NCI-H524 (cell line): ENCODE measurements at regions not wholly inside any gene's neighbourhood (a gene's known extent, or its start where the extent isn't known, plus 50 kb on each side); places are given as distances from the start of the nearest gene placed in this dataset.
"Not testable (repeated sequence)": the region's sequence is repeated elsewhere in the genome, so short reads cannot be mapped to it uniquely, and the experiment has no call there.

Experiments
- DNase-seq, 2 experiments: peaks; one replicate each; lab custom pipeline; 2025; lab: John Stamatoyannopoulos, UW

DNA sequence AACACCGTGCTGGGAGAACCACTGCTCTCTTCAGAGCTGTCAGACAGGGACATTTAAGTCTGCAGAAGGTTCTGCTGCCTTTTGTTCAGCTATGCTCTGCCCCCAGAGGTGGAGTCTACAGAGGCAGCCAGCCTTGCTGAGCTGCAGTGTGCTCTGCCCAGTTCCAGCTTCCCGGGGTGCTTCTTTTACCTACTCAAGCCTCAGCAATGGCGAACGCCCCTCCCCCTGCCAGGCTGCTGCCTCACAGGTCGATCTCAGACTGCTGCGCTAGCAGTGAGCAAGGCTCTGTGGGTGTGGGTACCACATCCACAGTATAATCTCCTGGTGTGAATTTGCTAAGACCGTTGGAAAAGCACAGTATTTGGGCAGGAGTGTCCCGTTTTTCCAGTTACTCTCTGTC is 133.1 kb upstream of the PHYHIPL start:
- not testable (repeated sequence) for DNase-seq

DNA sequence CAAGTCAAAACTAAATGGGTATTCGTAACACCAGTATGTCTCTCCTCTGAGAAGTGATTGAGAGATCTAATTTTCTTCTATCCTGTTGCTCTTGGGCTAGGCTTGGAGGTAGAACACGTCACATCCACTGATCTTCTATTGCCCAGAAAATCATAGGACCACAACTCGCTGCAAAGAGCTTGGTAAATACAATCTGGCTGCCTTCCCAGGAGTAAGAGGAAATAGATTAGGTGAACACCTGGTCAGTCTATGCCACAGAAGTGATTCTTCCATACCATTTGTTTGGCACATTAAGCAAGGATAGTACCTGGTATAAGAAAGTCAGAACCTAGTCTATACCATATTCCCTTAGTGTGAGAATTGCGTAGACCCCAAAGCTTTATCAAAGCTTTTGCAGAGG is 129.3 kb upstream of the PHYHIPL start:
- no peak for DNase-seq

DNA sequence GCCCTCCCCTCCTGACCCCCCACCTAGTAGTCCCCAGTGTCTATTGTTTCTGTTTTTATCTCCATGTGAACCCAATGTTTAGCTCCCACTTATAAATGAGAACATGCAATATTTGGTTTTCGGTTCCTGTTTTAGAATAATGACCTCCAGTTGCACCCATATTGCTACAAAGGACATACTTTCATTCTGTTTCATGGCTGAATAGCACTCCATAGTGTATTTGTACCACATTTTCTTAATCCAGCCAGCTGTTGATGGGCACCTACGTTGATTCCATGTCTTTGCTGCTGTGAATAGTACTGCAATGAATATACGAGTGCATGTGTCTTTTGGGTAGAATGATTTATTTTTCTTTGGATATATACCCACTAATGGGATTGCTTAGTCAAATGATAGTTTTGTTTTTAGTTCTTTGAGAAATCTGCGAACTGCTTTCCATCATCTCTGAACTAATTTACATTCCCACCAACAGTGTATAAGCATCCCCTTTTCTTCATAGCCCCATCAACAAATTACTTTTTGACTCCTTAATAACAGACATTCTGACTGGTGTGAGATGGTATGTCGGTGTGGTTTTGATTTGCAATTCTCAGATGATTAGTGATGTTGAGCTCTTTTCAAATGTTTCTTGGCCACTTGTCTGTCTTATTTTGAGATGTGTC is 128.4 kb upstream of the PHYHIPL start:
- no peak for DNase-seq

DNA sequence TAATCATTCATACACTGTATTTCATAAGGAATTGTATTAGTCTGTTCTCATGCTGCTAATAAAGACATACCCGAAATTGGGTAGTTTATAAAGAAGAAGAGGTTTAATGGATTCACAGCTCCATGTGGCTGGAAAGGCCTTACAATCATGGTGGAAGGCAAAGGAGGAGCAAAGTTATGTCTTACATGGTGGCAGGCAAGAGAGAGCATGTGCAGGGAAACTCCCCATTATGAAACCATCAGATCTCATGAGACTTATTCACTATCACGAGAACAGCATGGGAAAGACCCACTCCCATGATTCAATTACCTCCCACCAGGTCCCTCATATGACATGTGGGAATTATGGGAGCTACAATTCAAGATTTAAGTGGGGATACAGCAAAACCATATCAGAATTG is 122.9 kb upstream of the PHYHIPL start:
- not testable (repeated sequence) for DNase-seq

DNA sequence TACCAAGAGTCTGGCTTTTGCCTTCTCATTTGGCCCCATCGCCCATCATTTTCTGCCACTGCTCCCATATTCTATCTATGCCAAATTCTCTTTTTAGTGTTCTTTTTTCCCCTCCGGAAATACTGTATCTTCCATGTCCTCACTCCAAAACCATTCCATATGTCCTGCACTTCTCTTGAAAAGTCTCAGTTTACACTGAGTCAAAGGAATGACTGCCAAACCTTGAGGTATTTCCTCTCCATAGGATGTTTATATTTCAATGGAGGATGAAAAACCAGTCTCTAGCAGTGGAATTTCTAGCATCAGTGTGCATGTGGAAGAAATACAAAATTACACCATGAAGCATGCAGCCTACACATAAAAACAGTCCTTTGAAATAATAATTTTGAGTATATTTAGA is 121.4 kb upstream of the PHYHIPL start:
- no peak for DNase-seq

DNA sequence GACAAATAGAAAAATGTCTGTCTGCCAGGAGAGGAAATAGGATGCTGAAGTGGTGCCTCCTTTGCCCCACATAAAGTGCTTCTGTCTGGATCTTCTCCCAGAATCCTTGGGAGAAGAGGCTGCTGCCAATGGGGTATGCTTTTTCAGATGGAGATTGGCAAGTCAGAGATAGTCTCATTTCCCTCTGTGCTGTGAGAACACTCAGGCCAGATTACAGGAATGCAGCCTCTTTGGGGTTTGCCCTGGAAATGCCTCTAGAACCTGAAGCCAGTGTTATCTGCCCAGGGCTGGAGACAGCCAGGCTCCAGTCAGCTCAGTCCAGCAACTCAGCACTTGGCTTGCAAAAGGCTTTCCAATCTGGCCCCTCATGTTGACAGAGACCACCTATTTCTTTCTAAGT is 119.1 kb upstream of the PHYHIPL start:
- DNase-seq, result no peak

DNA sequence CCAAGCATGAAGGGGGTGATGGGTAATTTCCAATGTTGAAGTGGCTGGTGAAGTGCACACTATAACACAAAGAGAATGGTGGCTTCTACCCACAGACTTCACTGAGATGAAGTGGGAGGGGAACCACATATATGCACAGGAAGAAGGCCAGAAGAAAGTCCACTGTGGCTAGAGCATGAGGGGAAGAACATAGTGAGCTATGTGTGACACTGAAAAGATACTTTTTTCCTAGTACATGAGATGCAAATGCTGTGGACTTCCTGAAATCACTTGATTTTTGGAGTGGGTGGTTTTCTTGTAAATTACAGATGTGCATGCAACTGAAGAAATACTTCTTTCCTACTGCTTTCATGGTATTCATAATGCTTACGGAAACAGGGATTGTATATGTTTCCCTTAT is 115.6 kb upstream of the PHYHIPL start:
- DNase-seq, result no peak

DNA sequence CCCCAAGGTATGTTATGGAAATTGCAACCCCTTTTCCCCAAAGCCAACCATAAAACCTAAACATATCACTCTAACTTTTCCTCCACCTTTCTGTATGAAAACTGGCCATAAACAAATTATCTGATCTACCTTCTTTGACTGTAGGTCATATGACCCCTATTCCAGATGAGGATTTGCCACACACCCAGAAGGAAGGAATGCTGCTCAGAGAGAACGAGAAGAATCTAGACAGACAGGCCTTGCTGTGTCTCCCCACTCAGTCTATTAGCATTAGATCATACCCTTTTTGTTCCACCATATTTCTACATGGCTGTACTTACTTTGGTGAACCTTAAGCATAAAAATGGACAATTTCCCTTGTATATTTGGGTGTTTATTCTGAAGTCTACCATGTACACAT is 113.0 kb upstream of the PHYHIPL start:
- DNase-seq, result no peak

DNA sequence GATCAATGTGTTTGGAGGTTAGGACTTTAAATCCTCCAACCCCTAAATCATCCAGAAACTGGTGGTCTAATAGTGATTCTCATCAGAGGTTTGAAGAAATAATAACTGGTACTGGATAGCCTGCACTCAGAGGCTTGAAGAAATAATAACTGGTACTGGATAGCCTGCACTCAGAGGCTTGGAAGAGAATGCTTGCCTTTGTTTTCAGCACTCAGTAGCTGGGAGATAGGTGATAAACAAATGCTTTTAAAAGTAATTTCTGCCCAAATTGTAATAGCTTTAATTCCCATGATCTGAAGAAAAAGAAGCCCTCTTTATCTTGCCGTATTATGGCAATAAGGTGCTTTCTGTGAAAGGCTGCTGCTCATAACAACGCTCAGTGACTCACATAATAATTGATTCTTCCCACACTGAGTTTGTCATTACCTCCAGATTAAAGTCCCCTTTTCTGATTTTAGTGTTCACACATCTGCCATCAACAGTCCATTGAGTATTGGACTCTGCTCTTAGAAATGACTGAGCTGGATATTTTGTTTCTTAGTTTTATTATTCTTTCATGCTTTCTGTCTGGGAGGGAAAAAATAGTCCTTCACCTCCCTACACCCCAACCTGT is 112.3 kb upstream of the PHYHIPL start:
- DNase-seq, result no peak

DNA sequence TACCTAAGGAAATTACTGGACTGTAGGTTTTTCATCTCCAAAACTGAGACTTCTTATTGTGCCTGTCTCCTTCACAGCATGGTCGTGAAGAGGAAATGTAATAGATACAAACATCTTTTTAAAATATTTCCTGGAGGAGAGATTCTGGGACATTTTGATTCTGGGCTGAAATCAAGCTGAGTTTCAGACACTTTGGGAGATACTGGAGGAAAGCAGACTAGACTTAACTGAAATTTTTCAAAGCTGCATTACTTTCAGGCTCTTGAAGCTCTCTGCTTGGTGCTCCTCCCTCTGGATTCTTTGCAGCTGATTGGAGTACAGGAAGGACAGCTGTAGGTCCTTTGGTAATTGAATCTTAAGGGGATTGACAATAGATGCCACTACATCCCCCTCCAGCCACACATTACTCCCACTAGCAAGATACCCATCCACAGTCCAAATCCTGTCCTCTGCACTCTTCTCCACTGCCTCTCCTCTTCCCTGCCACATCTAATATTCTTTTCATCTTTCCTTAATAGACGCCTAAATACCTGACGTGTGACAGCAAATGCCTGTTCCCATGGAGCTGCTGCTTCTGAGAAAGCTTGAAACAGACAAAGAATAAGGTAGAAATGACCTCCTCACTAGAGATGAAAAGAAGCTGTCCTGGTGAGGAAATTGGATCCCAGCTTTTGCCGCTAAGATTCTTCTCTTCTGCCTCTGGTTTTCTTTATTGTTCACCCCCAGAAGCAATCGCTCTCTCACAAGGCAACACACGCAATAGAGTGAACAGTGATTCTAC is 111.5 kb upstream of the PHYHIPL start:
- no peak for DNase-seq

DNA sequence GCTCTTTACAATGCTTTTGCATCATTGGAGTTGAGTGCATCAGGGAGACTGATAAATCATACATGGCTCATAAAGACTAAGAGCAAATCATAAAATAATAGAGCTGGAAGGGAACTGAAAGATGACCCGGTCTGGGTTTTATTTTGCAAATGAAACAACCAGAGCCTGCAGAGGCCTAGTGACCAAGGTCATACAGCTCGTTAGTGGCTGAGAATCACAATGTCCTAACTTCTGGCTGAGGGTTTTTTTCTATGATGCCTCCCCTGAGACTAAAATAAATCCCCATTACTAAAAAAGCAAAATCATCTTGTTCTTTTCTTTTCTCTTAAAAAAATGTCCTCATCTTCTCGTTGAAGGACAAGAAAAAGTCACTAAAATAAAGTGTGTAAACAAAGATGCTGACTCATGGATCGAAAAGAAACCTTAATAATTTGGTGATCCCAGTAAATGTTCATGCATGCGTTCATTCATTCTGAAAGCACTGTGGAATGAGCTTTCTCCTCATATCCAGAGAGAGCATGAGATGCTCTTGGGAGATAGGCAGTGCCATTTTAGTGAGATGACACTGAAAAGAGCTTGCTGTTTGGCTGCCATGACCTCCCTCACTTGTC is 107.8 kb upstream of the PHYHIPL start:
- no peak for DNase-seq

DNA sequence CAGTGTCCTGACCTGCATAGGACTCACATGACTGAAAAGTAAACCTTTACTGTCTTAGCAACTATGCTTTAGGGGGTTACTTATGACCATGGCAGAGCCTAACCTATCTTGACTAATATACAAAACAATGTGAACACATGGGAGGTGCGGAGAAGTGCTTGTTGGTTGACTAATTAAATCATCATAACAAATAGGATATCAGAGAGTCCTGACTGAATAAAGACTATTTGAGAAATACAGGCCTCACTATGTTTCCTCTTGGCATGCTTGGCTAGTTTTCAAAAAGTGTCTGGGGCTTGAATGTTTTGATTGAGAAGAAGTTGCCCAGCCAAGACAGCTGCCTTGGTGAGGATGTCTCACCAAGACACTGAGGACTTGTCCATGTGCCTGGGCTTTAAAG is 104.4 kb upstream of the PHYHIPL start:
- DNase-seq, result no peak

DNA sequence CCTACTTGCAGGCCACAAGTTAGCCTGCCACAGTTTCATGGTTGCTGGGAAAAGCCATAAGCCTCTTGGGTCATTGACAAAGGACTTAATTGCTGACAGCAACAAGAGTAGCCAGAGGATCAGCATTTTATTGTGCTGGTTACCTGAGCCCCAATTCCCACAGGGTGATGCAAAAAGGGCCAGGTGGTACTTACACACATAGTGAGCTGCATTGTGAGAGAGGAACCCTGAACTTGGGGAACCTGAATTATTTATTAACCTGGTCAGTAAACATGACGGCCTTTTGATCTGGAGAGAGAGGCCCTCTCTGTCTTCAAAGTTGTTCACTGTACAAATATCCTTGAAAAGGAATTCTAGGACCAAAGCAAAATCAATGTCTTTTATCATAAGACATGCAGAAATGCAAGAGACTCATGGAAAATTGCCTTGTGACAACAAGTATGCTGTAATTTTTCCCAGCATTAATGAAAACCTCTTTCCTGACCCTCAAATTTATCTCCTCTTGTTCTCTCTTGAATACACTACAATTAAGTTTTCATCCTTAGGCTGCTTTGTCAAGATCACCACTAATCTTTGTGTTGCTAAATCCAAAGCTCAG is 102.9 kb upstream of the PHYHIPL start:
- DNase-seq, result no peak

DNA sequence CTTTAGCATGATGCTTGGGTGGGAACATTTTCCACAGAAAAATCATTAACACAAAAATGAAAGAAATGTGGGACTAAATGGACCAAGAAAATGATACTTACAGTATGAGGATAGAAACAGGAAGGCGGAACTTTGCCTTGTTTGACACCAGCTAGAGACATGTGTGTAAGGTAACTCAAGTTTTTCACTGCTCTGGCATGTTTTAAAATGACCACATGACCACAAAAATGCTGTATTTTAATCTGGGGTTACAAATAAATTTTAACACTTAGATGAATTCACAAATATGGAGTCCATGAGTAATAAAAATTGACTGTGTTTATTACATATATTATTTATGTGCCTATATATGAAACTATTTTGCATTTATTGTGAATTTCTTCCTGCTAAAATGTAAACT is 100.9 kb upstream of the PHYHIPL start:
- no peak for DNase-seq

DNA sequence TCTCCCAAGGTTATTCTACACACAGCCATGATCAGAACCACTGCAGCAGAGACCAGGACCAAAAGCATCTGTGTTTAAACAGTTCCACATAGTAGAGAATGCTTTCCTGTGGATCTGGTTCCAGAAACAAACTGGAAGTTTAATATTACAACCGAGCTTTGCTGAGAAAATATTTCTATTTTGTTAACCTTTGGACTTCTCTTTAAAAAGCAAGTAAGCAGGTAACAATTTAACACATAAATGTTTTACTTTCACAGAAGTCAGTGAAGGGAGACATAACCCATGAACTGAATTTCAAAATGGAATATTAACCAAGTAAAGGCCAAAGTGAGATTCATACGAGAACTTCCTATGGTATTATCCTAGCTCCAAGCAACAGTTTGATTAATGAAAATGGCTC is 98.6 kb upstream of the PHYHIPL start:
- DNase-seq, result no peak

DNA sequence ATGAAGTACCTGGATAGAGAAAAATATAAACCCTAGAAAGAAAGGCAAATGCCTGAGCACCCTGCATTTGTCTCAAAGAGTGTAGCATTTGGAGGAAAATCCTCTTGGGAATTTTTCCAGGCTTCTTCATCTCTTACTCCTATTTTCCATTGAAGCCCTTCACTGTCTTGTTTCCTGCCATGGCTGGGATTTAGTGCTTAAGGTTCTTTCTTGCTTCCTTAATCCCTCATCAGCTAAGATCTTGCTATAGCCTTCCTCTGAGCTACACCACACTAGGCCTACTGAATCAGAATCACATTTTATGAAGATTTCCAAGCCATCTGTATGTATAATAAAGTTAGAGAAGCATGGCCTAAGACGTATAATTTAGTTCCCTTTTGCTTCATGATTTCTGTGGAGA is 97.5 kb upstream of the PHYHIPL start:
- no peak for DNase-seq

DNA sequence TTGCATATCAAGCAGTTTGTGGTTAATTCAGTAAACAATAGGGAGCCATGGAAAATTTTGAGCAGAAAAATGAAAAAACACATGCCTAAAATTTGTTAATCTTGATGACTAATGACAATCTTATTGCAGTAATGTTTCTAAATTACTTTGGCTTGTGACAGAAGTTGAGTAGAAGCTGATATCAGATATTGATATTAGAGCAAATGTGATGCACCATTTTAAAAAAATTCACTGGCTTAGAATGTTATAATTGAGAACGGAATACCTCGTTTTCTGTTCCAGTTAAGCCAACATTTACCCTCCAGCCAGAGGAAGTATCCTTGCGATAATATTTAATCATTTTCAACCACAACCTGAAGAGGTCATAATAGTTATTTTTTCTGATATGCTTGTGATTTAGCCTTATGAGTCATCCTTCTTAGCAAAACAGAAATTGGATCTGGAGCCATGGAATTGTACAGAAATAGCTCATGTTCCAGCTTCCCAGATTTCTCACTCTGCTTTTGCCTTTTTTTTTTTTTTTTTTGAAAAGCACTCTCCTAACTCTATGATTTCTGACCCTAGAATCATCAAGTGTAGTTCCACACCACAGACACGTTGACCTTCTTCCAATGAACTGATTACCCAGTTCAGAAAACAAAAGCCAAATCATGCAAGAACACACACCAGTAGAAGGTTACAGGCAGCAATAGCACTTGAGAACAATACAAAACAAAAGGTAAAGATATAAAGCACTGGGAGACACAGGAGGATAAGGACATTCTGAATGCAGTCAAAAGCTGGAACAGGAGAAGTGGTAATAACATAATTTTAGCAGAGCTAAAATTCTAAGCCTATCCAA is 96.8 kb upstream of the PHYHIPL start:
- DNase-seq, result no peak

DNA sequence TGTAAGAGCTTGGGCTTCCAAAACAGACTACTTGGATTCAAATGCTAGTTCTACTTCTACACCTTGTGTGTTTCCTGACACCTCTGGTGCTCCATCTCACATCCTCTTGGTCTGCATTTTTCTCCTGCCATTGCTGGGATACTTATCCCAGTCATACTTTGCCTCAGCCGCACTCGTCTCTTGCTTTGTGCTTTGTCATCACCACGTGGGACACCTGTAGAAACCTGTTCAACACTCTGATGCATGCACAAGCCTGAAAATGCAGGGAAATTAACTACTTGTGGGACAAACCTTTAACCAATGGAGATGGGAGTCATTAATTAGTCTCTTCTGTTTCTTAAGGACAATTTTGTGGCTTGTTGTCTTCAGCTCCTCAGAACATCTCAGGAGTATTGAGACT is 94.2 kb upstream of the PHYHIPL start:
- no peak for DNase-seq

DNA sequence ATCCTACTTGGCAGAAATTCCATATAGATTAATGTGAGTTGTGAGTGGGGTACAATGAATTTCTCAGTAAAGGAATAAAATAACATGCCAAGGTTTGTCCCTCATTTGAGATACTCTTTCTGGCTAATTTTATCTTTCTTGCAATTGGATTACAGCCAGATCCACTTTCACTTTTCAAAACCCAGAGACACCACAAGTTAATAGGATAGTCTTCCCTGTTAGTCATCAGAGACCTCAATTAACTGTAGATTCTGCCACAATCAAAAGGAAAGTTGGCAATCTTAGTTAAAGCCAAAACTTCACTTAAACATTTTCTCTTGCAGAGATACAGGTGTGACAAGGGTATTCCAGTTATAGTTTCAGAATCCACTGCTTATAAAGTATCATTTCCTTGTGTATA is 91.4 kb upstream of the PHYHIPL start:
- no peak for DNase-seq

DNA sequence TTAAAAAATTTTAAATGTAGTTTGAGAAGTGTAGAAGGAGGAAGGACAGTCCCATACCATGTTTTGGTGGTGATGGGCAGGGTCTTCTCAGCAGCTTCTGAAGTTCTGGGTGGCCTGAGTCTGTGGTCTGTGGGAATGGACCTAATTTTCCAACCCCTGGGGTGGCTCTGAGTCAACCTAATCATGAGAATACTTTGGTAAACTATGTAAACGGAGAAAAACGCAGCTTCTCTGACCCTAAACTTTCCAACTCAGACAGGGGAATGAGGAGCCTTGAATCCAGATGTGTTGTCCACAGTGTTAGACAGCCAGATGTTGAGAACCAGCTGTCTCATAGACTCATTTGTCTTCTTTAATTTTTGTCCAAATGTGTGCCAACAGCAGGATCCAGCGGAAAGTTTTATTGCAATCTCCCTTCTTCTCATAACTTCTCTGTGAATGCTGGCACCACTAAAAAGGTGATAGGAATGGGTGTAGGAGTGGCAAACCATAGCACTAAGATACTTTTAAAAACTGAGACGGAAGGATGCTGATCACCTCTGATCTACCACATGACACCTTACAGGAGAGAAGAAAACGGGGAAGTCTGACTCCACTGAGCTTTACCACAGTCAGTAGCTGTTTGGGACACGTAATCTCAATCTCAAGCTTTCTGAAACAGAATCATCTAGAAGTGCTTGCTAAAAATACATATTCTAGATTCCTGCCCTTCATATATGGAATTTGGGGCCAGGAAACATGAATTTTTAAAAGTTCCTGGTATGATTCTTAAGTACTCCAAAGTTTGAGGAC is 90.5 kb upstream of the PHYHIPL start:
- no peak for DNase-seq

DNA sequence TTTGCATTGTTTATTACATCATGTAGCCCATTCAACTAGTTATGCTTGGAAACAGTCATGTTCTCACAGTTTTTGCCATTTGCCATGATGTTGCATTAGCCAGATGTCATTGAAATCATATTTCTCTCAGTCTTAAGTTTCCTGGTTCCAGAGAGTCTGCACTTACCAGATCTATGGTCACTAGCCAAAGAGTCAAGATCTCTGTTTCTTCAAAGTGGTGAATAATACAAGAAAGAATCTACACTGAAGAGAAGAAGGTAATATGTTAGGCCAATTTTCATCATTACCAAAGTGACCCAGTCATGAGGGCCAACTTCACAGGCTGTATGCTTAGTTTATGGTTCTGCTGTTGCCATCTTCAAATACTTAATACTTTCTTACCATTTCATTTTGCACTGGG is 89.0 kb upstream of the PHYHIPL start:
- DNase-seq, result no peak
